Heart left ventricle (tissue), 16 donors: ENCODE measurements at regions not wholly inside any gene's neighbourhood (a gene's known extent, or its start where the extent isn't known, plus 50 kb on each side); places are given as distances from the start of the nearest gene placed in this dataset.
A peak's percentile ranks its signal among the peaks of the same experiment; 100 is the strongest.

Source experiments
- ATAC-seq, 4 donors: fragments of 200-7000 bp; cut with Tn5 transposase; one replicate each; pipeline ENCODE4 v1.9.1; 2020 to 2022; ENCODE audit warnings: moderate library complexity in 4 of 4, mild to moderate bottlenecking in 3 of 4, moderate number of reproducible peaks in 1 of 4
- DNase-seq, 5 donors: peaks; one replicate each; pipeline ENCODE4 v3.0.0-alpha.2; 2020
- H3K27ac ChIP-seq, 12 donors: fragments of 200-600 bp; sonication (generic) in 4 of 12; one replicate each; pipeline versions ENCODE4 v1.5.0 to v1.8.0; 2016 to 2022; ENCODE audit warnings: mild to moderate bottlenecking in 2 of 12
- H3K27me3 ChIP-seq, 9 donors: fragments of 200-600 bp; sonication (generic) in 2 of 9; one replicate each; pipeline versions ENCODE4 v1.5.1 to v1.8.0; 2016 to 2022; ENCODE audit warnings: mild to moderate bottlenecking in 3 of 9
- H3K36me3 ChIP-seq, 9 donors: fragments of 200-600 bp; sonication (generic) in 2 of 9; one replicate each; pipeline versions ENCODE4 v1.5.0 to v1.8.0; 2018 to 2022; ENCODE audit warnings: mild to moderate bottlenecking in 2 of 9
- H3K4me1 ChIP-seq, 12 donors: fragments of 200-600 bp; sonication (generic) in 4 of 12; one replicate each; pipeline versions ENCODE4 v1.5.0 to v1.8.0; 2016 to 2022; ENCODE audit warnings: mild to moderate bottlenecking in 3 of 12
- H3K4me3 ChIP-seq, 12 donors: fragments of 200-600 bp; sonication (generic) in 4 of 12; one replicate each; pipeline versions ENCODE4 v1.5.0 to v1.8.0; 2017 to 2022; ENCODE audit warnings: mild to moderate bottlenecking in 9 of 12, moderate library complexity in 4 of 12
- H3K9me3 ChIP-seq, 12 donors: fragments of 200-600 bp; sonication (generic) in 4 of 12; one replicate each; pipeline versions ENCODE4 v1.5.0 to v1.8.0; 2016 to 2022; ENCODE audit warnings: mild to moderate bottlenecking in 1 of 12
- POLR2A ChIP-seq, 2 donors: fragments of 450-650 bp; IDR thresholded peaks; one replicate each; pipeline ENCODE4 v1.6.1; 2017; ENCODE audit warnings: antibody characterized with exemption in 2 of 2, mild to moderate bottlenecking in 2 of 2, moderate library complexity in 2 of 2
- WGBS, 4 donors: extraction: QIAGEN DNeasy Blood & Tissue Kit in 2 of 4; methylation state at CpG; one replicate each; pipeline versions ENCODE4 v1.1.5 to v1.1.7; 2013 to 2018; 5-methylcytosine and 5-hydroxymethylcytosine counted together
- intact Hi-C, 10 donors: fragments of 100-400 bp; cut with DNase I; formaldehyde crosslinking; loops; one replicate each; pipeline versions ENCODE4 v1.11.1 to v1.14.2; 2022
- TF ChIP-seq, protein P1 (sequence below), 12 donors: fragments of 200-600 bp; sonication (generic) in 4 of 12; IDR thresholded peaks; one replicate each; pipeline versions ENCODE4 v1.5.0 to v1.8.0; 2018 to 2022; ENCODE audit warnings: antibody characterized with exemption in 12 of 12, mild to moderate bottlenecking in 5 of 12
- donor health status: ischemic (EF 13 %, LVEDD 7.1; RV severe dilation, severe dysfunction).
- donor health status: healthy with polysubstance abuse.
- donor health status: DM: no; HTN: yes; CAD: no.
- donor health status: DM: no; HTN: no; CAD: no.
- donor health status: ischemic (EF 25% LVEDD 6.9; RV normal size, moderate dysfunction).
- donor health status: ischemic (EF 25% LVEDD 5.7; RV mildly dilated, moderate dysfunction).
- donor health status: healthy.
- donor health status: DM: yes; HTN: yes; CAD: no.
- donor health status: ischemic (EF 35%, LVEDD 5.7; RV mildly dilated, moderate dysfunction).
- donor health status: nonischemic (EF 11% LVEDD 7.7; RV severe dilation, severe dysfunction).
- donor health status: DM: yes; HTN: yes; CAD: no.
- donor health status: PGD.
- donor health status: ischemic (EF 29% LVEDD 5.4; RV normal size, mild dysfunction).
- donor health status: nonischemic (EF 23%, LVEDD 6.1; RV moderate dilation, normal function).

DNA sequence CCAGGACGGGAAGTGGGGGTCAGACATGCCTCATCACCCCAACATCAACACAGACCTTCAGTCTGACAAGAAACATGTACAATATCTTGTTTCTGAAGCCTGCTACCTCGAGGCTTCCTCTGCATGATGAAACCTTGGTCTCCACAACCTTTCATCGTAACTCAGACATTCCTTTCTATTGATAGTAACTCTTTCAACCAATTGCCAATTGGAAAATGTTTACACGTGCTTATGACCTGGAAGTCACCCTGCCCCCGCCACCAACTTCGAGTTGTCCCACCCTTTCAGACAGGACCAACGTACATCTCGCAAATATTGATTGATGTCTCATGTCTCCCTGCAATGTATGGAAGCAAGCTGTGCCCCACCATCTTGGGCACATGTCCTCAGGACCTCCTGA, 159.5 kb downstream of the ETS2 start:
- ATAC-seq, result no peak
- intact Hi-C loops, result no loop called here
- 58 to 63% (median 62%) methylated on average over 8 of the region's 8 CpGs for WGBS, 4 donors
- TF ChIP-seq, protein P1, sequence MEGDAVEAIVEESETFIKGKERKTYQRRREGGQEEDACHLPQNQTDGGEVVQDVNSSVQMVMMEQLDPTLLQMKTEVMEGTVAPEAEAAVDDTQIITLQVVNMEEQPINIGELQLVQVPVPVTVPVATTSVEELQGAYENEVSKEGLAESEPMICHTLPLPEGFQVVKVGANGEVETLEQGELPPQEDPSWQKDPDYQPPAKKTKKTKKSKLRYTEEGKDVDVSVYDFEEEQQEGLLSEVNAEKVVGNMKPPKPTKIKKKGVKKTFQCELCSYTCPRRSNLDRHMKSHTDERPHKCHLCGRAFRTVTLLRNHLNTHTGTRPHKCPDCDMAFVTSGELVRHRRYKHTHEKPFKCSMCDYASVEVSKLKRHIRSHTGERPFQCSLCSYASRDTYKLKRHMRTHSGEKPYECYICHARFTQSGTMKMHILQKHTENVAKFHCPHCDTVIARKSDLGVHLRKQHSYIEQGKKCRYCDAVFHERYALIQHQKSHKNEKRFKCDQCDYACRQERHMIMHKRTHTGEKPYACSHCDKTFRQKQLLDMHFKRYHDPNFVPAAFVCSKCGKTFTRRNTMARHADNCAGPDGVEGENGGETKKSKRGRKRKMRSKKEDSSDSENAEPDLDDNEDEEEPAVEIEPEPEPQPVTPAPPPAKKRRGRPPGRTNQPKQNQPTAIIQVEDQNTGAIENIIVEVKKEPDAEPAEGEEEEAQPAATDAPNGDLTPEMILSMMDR (IDR thresholded peaks at IDR 0.05), result no peak
- TF ChIP-seq POLR2A (IDR thresholded peaks at IDR 0.05), result no peak
- peaks cover 0 to 7% (median 0%) of the 10 kb centered on the region in 12 donors for H3K9me3 ChIP-seq
- H3K27me3 ChIP-seq, result no peaks in the 10 kb centered on the region
- no peaks in the 10 kb centered on the region for H3K4me1 ChIP-seq
- H3K4me3 ChIP-seq, result no peak overlapping the region
- no peaks in the 10 kb centered on the region for H3K36me3 ChIP-seq
- no peak for DNase-seq
- peak overlapping the region in 2 of 12 donors; percentile 10 to 52 for H3K27ac ChIP-seq

DNA sequence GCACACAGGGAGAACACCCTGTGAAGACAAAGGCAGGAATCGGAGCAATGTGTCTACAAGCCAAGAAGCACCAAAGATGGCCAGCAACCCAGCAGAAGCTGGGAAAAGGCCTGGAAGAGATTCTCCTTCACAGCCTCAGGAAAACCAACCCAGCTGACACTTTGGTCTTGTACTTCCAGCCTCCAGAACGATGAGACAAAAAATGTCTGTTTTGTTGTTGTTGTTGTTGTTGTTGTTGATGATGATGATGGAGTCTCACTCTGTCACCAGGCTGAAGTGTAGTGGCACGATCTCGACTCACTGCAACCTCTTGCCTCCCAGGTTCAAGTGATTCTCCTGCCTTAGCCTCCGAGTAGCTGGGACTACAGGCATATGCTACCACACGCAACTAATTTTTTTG, 157.3 kb downstream of the ETS2 start:
- WGBS, 4 donors, result 78 to 91% (median 85%) methylated on average over 6 of the region's 6 CpGs
- no peak for TF ChIP-seq POLR2A (IDR thresholded peaks at IDR 0.05)
- TF ChIP-seq, protein P1 (IDR thresholded peaks at IDR 0.05), result no peak

DNA sequence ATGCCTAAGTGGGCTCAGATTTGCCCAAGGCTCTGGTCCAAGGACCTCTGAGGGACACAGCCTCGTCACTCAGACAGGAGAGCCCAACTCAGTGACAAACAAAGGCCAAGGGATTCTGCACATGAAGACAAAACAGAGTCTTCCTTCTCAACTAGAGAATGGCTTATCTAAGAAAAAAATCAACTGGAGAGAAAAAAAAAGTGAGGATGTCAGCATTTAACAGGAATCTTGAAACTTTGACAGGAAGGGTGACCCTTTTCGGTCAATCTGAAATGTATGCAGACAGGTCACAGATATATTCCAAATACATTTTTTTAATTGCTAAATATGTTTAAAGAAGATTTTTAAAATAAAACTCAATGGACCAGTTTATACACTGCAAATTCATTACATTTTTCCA, 154.5 kb downstream of the ETS2 start:
- Histone ChIP-seq H3K36me3 (no peaks in the 10 kb centered on the region), H3K27me3 (no peaks in the 10 kb centered on the region), H3K4me3 (no peak overlapping the region), H3K4me1 (peaks cover 0 to 45% (median 25%) of the 10 kb centered on the region in 12 donors), H3K27ac (peak overlapping the region in 2 of 12 donors; percentile 67 to 73), H3K9me3 (peaks cover 0 to 7% (median 0%) of the 10 kb centered on the region in 12 donors)
- ATAC-seq, result no peak
- 85 to 92% (median 87%) methylated on average over 2 of the region's 2 CpGs for WGBS, 4 donors
- intact Hi-C loops, result no loop called here
- DNase-seq, result no peak
- TF ChIP-seq POLR2A (IDR thresholded peaks at IDR 0.05), result no peak
- TF ChIP-seq, protein P1 (IDR thresholded peaks at IDR 0.05), result no peak

More for the DNA sequence above, 157.3 kb downstream of the ETS2 start:
- Histone ChIP-seq H3K27ac (no peak overlapping the region), H3K36me3 (no peaks in the 10 kb centered on the region), H3K27me3 (no peaks in the 10 kb centered on the region), H3K4me1 (peaks cover 0 to 21% (median 7%) of the 10 kb centered on the region in 12 donors), H3K4me3 (no peak overlapping the region), H3K9me3 (peaks cover 0 to 7% (median 0%) of the 10 kb centered on the region in 12 donors)
- intact Hi-C loops, result no loop called here
- no peak for ATAC-seq
- no peak for DNase-seq

DNA sequence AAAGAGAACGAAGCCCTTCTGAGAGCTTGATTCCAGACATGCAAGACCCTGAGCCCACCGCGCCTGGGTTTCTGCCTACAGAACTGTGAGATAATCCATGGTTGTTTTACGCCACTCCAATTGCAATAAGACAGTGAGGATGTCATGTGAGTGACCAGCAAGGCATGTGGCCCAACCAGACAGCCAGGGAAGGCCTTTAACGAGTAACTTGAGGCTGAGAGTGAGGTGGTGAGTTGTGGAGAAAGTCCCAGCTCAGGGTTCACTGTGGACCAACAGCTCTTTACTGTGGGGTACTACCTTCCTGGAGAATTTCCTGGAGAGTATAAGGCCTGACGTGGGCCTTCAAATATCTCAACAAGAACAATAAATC, 153.9 kb downstream of the ETS2 start:
- no peak overlapping the region for H3K4me3 ChIP-seq
- H3K9me3 ChIP-seq, result peaks cover 0 to 7% (median 0%) of the 10 kb centered on the region in 12 donors
- no peaks in the 10 kb centered on the region for H3K36me3 ChIP-seq
- TF ChIP-seq POLR2A (IDR thresholded peaks at IDR 0.05), result no peak
- TF ChIP-seq, protein P1 (IDR thresholded peaks at IDR 0.05), result no peak
- DNase-seq (no peak), ATAC-seq (no peak)
- intact Hi-C loops, result loop anchor here in 1 of 10 donors (5.0 kb wide), 1 partner anchor 128 kb away; no protein-coding TSS in a partner anchor
- WGBS, 4 donors, result 83 to 88% (median 87%) methylated on average over 4 to 6 of the region's 6 CpGs
- peaks cover 0 to 46% (median 25%) of the 10 kb centered on the region in 12 donors for H3K4me1 ChIP-seq
- peak overlapping the region in 11 of 12 donors; percentile 19 to 82 (median 64) for H3K27ac ChIP-seq
- no peaks in the 10 kb centered on the region for H3K27me3 ChIP-seq
